PC-3 (cell line): ENCODE measurements at regions not wholly inside any gene's neighbourhood (a gene's known extent, or its start where the extent isn't known, plus 50 kb on each side); places are given as distances from the start of the nearest gene placed in this dataset.

Experiments used
- CTCF ChIP-seq: fragments of 300-600 bp; sonication (generic); conservative IDR thresholded peaks from 2 replicates; pipeline ENCODE4 v1.5.1; 2017; ENCODE audit warnings: antibody characterized with exemption, low read depth, mild to moderate bottlenecking, low read length
- EZH2 ChIP-seq: fragments of 300-600 bp; sonication (generic); IDR thresholded peaks from one replicate; pipeline ENCODE4 v1.6.1; 2017; ENCODE audit warnings: antibody characterized with exemption, mild to moderate bottlenecking, low read length; ENCODE audit not compliant: unreplicated experiment

GRCh38 chr7:152937282-152937681 lies 177.7 kb downstream of the ACTR3B start:
- TF ChIP-seq EZH2 (no peak), CTCF (no peak)
